LNCaP clone FGC (cell line): ENCODE measurements at regions not wholly inside any gene's neighbourhood (a gene's known extent, or its start where the extent isn't known, plus 50 kb on each side); places are given as distances from the start of the nearest gene placed in this dataset.
"Not testable (repeated sequence)": the region's sequence is repeated elsewhere in the genome, so short reads cannot be mapped to it uniquely, and the experiment has no call there.

Source experiments
- DNase-seq: peaks from one replicate; pipeline ENCODE4 v3.0.0-alpha.2; 2011; ENCODE audit warnings: low read depth
- H3K4me3 ChIP-seq: 2 replicates; pipeline ENCODE4 v1.5.1; 2011; ENCODE audit warnings: mild to moderate bottlenecking, low read depth, low read length, control low read depth
- CTCF ChIP-seq: IDR thresholded peaks from 2 replicates; pipeline ENCODE4 v1.5.1; 2012; ENCODE audit warnings: mild to moderate bottlenecking; ENCODE audit not compliant: control insufficient read depth, insufficient read depth; ENCODE audit errors: extremely low read depth

- TF ChIP-seq CTCF, result no peak
- H3K4me3 ChIP-seq, result no peak overlapping the region
- DNase-seq, result no peak
Measured at GRCh38 chr4:38333219-38333618, 330.8 kb upstream of the KLF3 start.

GRCh38 chr4:38334791-38335190, 329.2 kb upstream of the KLF3 start:
- DNase-seq, result peak; percentile 32
- TF ChIP-seq CTCF, result no peak
- H3K4me3 ChIP-seq, result no peak overlapping the region

GRCh38 chr4:38338939-38339338, 325.1 kb upstream of the KLF3 start:
- not testable (repeated sequence) for H3K4me3 ChIP-seq, DNase-seq

GRCh38 chr4:38343608-38344007, 320.4 kb upstream of the KLF3 start:
- TF ChIP-seq CTCF, result no peak
- DNase-seq, result no peak
- no peak overlapping the region for H3K4me3 ChIP-seq

GRCh38 chr4:38344929-38345328, 319.1 kb upstream of the KLF3 start:
- no peak for TF ChIP-seq CTCF
- DNase-seq, result no peak

GRCh38 chr4:38347251-38347650, 316.7 kb upstream of the KLF3 start:
- TF ChIP-seq CTCF, result no peak
- DNase-seq, result no peak
- no peak overlapping the region for H3K4me3 ChIP-seq

More at GRCh38 chr4:38344929-38345328, 319.1 kb upstream of the KLF3 start:
- no peak overlapping the region for H3K4me3 ChIP-seq

GRCh38 chr4:38354421-38354820, 309.6 kb upstream of the KLF3 start:
- no peak for DNase-seq
- no peak overlapping the region for H3K4me3 ChIP-seq
- no peak for TF ChIP-seq CTCF
